Left lung (tissue), 4 donors: ENCODE measurements at regions not wholly inside any gene's neighbourhood (a gene's known extent, or its start where the extent isn't known, plus 50 kb on each side); places are given as distances from the start of the nearest gene placed in this dataset.

Experiments
- ATAC-seq: fragments of 200-7000 bp; cut with Tn5 transposase; one replicate; pipeline ENCODE4 v1.9.1; 2020; ENCODE audit warnings: moderate library complexity
- DNase-seq, 4 donors: peaks; one replicate each; pipeline ENCODE4 v3.0.0-alpha.2; 2013 to 2020
- H3K27ac ChIP-seq, 2 donors: fragments of 200-600 bp; sonication (generic) in 1 of 2; one replicate each; pipeline versions ENCODE4 v1.5.0 to v1.8.0; 2020 to 2021
- H3K27me3 ChIP-seq, 2 donors: fragments of 200-600 bp; sonication (generic) in 1 of 2; one replicate each; pipeline versions ENCODE4 v1.5.0 to v1.8.0; 2020 to 2021
- H3K36me3 ChIP-seq, 2 donors: fragments of 200-600 bp; sonication (generic) in 1 of 2; one replicate each; pipeline versions ENCODE4 v1.5.0 to v1.8.0; 2020 to 2021
- H3K4me1 ChIP-seq, 2 donors: fragments of 200-600 bp; one replicate each; pipeline ENCODE4 v1.8.0; 2021
- H3K4me3 ChIP-seq, 2 donors: fragments of 200-600 bp; sonication (generic) in 1 of 2; one replicate each; pipeline versions ENCODE4 v1.5.0 to v1.8.0; 2020 to 2021; ENCODE audit warnings: mild to moderate bottlenecking in 1 of 2
- H3K9me3 ChIP-seq, 2 donors: fragments of 200-600 bp; sonication (generic) in 1 of 2; one replicate each; pipeline versions ENCODE4 v1.5.0 to v1.8.0; 2020 to 2021
- intact Hi-C, 2 donors: fragments of 100-400 bp; cut with DNase I; formaldehyde crosslinking; loops; one replicate each; pipeline versions ENCODE4 v1.11.2 to v1.14.2; 2022
- TF ChIP-seq, protein P1 (sequence below), 2 donors: fragments of 200-600 bp; sonication (generic) in 1 of 2; IDR thresholded peaks; one replicate each; pipeline versions ENCODE4 v1.5.0 to v1.8.0; 2021; ENCODE audit warnings: antibody characterized with exemption in 2 of 2
- donor health status: DM: no; HTN: yes; CAD: no.
- donor health status: DM: no; HTN: no; CAD: no.

DNA sequence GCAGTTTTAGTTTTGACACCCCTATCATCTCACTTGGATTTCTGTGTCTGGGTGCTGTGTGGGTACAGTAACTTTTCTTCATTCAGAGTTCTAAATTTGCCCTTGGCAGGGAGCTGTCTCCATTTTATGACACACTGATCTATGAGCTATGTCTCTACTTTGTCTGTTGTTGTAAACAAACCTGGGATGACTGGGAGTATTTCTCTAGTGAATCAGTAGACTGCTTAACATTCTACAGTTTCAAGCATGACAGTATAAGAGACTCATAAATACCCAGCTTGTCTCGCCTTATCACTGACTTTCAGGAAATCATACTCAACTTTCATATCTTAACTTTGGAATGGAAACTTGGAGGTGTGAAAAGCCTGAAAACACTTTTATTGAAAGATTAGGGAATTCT lies 212.1 kb upstream of the NUDT12 start:
- H3K27me3 ChIP-seq = no peaks in the 10 kb centered on the region
- H3K4me1 ChIP-seq = no peaks in the 10 kb centered on the region
- intact Hi-C loops = no loop called here
- no peak for ATAC-seq
- no peaks in the 10 kb centered on the region for H3K36me3 ChIP-seq
- H3K27ac ChIP-seq = no peak overlapping the region
- no peak for DNase-seq
- H3K4me3 ChIP-seq = no peak overlapping the region
- TF ChIP-seq, protein P1, sequence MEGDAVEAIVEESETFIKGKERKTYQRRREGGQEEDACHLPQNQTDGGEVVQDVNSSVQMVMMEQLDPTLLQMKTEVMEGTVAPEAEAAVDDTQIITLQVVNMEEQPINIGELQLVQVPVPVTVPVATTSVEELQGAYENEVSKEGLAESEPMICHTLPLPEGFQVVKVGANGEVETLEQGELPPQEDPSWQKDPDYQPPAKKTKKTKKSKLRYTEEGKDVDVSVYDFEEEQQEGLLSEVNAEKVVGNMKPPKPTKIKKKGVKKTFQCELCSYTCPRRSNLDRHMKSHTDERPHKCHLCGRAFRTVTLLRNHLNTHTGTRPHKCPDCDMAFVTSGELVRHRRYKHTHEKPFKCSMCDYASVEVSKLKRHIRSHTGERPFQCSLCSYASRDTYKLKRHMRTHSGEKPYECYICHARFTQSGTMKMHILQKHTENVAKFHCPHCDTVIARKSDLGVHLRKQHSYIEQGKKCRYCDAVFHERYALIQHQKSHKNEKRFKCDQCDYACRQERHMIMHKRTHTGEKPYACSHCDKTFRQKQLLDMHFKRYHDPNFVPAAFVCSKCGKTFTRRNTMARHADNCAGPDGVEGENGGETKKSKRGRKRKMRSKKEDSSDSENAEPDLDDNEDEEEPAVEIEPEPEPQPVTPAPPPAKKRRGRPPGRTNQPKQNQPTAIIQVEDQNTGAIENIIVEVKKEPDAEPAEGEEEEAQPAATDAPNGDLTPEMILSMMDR (IDR thresholded peaks at IDR 0.05) = no peak
- H3K9me3 ChIP-seq = peaks cover 0 to 11% of the 10 kb centered on the region in 2 donors

DNA sequence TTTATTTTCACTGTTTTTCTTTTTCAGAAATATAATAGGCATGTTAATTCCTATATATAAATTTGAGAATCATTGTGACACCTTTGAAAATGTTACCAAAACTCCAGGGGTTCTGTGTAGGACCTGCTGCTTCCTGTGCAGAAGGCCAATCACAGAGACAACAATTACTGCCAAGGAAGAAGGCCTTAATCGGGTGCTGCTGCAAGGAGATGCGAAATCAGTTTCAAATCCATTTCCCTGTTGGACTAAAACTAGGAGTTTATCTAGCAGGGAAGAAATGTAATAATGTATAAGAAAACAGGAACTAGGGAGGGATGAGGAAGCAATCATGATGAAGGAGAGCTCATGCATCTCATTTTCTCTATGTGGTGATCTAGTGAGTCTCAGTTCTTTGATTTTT lies 209.7 kb upstream of the NUDT12 start:
- Histone ChIP-seq H3K27me3 (no peaks in the 10 kb centered on the region), H3K4me3 (no peak overlapping the region), H3K36me3 (no peaks in the 10 kb centered on the region), H3K9me3 (no peaks in the 10 kb centered on the region), H3K27ac (no peak overlapping the region), H3K4me1 (no peaks in the 10 kb centered on the region)
- intact Hi-C loops = no loop called here
- TF ChIP-seq, protein P1 (IDR thresholded peaks at IDR 0.05) = no peak
- no peak for DNase-seq
- no peak for ATAC-seq

DNA sequence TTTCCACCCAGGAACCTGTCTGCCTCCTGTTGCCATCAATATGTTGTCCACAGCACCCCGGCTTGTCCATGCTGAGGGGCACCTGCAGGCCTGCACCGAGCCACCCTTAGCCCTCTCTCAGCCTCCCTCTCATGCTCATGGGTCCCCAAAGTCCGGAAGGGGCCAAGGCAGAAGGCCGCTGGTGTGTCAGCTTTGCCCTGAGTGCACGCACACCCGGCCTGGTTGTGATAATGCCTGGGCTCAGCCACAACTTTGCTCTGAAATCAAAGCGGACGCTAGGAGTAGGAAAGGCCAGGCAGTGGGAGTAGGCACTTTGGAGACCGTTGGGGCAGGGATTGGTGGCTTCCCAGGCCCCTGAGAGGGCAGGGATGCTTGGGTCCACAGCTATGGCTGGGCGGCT lies 201.8 kb upstream of the NUDT12 start:
- no peak for DNase-seq
- intact Hi-C loops = no loop called here

DNA sequence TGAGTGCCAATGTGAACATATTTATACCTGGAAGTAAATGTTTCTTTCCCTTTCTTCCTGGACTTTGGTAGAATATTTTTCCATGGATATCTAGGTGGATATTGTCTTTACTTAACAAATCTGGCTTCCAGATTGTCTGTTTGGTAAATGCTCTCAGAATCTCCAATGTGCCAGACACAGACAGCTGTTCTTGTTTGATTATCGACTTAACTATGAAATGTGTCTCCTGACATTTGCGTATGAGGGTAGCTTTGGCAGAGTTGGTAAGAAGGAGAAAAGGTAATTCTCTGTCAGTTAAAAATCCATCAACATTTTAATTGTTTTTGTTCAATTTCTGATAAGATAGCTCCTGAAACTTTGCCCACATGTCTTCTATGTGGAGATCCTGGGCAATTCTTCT lies 196.4 kb upstream of the NUDT12 start:
- no peak for DNase-seq
- Histone ChIP-seq H3K36me3 (no peaks in the 10 kb centered on the region), H3K27ac (no peak overlapping the region), H3K9me3 (no peaks in the 10 kb centered on the region), H3K4me1 (no peaks in the 10 kb centered on the region), H3K27me3 (no peaks in the 10 kb centered on the region), H3K4me3 (no peak overlapping the region)
- TF ChIP-seq, protein P1 (IDR thresholded peaks at IDR 0.05) = no peak
- no peak for ATAC-seq
- intact Hi-C loops = no loop called here

More for the DNA sequence above, 201.8 kb upstream of the NUDT12 start:
- TF ChIP-seq, protein P1 (IDR thresholded peaks at IDR 0.05) = no peak
- Histone ChIP-seq H3K4me3 (no peak overlapping the region), H3K27ac (no peak overlapping the region), H3K36me3 (no peaks in the 10 kb centered on the region), H3K4me1 (no peaks in the 10 kb centered on the region), H3K9me3 (no peaks in the 10 kb centered on the region), H3K27me3 (no peaks in the 10 kb centered on the region)
- no peak for ATAC-seq

DNA sequence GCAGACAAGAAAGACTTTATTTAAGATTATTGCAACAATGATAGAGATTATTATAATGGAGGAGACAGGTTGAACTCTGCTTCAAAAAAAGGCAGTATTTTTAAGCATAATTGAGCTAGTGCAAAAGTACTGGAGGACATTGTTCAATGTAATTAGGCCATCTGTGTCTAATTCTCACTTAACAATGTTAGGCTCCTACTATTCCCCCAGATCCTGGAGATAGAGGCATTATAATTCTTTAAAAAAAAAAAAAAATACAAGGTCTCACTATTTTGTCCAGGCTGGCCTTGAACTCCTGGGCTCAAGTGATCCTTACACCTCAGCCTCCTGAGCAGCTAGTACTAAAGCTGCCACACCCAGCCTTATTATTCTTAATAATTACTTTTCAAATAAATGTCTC lies 193.4 kb upstream of the NUDT12 start:
- Histone ChIP-seq H3K36me3 (no peaks in the 10 kb centered on the region), H3K27ac (no peak overlapping the region), H3K4me1 (no peaks in the 10 kb centered on the region), H3K4me3 (no peak overlapping the region), H3K9me3 (no peaks in the 10 kb centered on the region), H3K27me3 (no peaks in the 10 kb centered on the region)
- TF ChIP-seq, protein P1 (IDR thresholded peaks at IDR 0.05) = no peak
- no peak for DNase-seq
- intact Hi-C loops = no loop called here
- no peak for ATAC-seq
